Endothelial cell (in vitro differentiated cells): ENCODE measurements at regions not wholly inside any gene's neighbourhood (a gene's known extent, or its start where the extent isn't known, plus 50 kb on each side); places are given as distances from the start of the nearest gene placed in this dataset.

Experiments
- DNase-seq: peaks from one replicate; pipeline ENCODE4 v3.0.0; 2021; ENCODE audit warnings: low spot score
- H3K27ac Mint-ChIP-seq: one replicate; pipeline ENCODE4 v1.8.0; 2021; ENCODE audit warnings: mixed read lengths, inconsistent platforms; ENCODE audit not compliant: unreplicated experiment
- H3K27me3 Mint-ChIP-seq: one replicate; pipeline ENCODE4 v1.8.0; 2021; ENCODE audit warnings: mild to moderate bottlenecking, moderate library complexity, mixed read lengths, inconsistent platforms; ENCODE audit not compliant: unreplicated experiment
- H3K36me3 Mint-ChIP-seq: one replicate; pipeline ENCODE4 v1.8.0; 2021; ENCODE audit warnings: mild to moderate bottlenecking, low read depth, mixed read lengths, inconsistent platforms; ENCODE audit not compliant: unreplicated experiment
- H3K4me1 Mint-ChIP-seq: one replicate; pipeline ENCODE4 v1.8.0; 2021; ENCODE audit warnings: mild to moderate bottlenecking, mixed read lengths, inconsistent platforms; ENCODE audit not compliant: unreplicated experiment
- H3K4me3 Mint-ChIP-seq: one replicate; pipeline ENCODE4 v1.8.0; 2021; ENCODE audit warnings: mild to moderate bottlenecking, mixed read lengths, inconsistent platforms; ENCODE audit not compliant: unreplicated experiment
- H3K9me3 Mint-ChIP-seq: one replicate; pipeline ENCODE4 v1.8.0; 2021; ENCODE audit warnings: mixed read lengths, inconsistent platforms; ENCODE audit not compliant: unreplicated experiment
- CTCF ChIP-seq: fragments of 200-600 bp; sonication (generic); IDR thresholded peaks from one replicate; pipeline ENCODE4 v1.5.0; 2021; ENCODE audit warnings: antibody characterized with exemption; ENCODE audit not compliant: unreplicated experiment

DNA sequence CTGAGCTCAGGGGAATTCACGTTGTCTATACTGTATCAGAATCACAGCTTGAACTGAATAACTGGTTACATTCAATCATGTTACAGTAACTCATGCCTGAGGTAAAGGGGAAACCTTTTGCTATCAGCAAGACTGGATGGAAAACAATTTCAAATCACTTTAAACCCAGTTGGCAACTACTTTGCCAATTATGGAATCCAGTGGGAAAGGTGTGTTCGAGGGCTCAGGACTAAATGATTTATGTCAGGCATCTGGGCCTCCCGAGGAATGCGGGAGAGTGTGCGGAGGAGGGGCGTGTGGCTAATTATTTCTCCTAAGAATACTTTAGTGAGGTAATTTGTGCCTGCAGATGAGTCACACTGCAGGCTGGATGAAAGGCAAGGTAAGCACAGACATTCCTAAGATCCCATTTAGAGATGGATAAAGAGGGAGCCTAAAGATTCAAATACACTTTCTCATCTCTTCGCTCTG is 100.1 kb downstream of the HRH4 start:
- H3K27ac Mint-ChIP-seq = no peak overlapping the region
- H3K4me3 Mint-ChIP-seq = no peak overlapping the region
- TF ChIP-seq CTCF = no peak
- DNase-seq = no peak
- H3K9me3 Mint-ChIP-seq = no peaks in the 10 kb centered on the region
- H3K4me1 Mint-ChIP-seq = peaks cover 3% of the 10 kb centered on the region
- no peaks in the 10 kb centered on the region for H3K36me3 Mint-ChIP-seq
- no peaks in the 10 kb centered on the region for H3K27me3 Mint-ChIP-seq

- DNase-seq = no peak
- Mint-ChIP-seq H3K4me1 (peaks cover 3% of the 10 kb centered on the region), H3K4me3 (no peak overlapping the region), H3K27me3 (no peaks in the 10 kb centered on the region), H3K9me3 (no peaks in the 10 kb centered on the region), H3K27ac (no peak overlapping the region), H3K36me3 (no peaks in the 10 kb centered on the region)
- no peak for TF ChIP-seq CTCF
These were observed 101.0 kb downstream of the HRH4 start for GRCh38 chr18:24561369-24561965.

DNA sequence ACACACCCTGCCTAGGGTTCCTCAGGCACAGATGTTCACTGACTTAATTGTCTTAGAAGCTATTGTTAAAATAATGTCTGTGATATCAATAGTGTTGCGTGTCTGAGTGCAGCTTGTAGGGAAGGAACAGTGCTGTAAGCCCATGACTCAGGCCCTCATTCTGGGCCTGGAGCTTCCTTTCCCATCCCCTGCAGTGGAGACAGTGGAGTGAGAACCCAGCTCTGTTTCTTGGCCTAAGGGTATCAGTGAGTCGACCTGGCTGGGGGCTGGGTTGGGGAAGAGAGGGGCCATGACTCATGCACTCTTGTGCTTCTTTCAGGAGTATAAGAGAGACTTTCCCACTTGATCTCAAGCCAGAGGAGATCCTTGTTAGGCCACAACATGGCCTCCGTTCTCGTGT is 106.8 kb downstream of the HRH4 start:
- no peak for DNase-seq
- Mint-ChIP-seq H3K9me3 (no peaks in the 10 kb centered on the region), H3K27ac (no peak overlapping the region), H3K4me1 (no peaks in the 10 kb centered on the region), H3K27me3 (peaks cover 3% of the 10 kb centered on the region), H3K36me3 (no peaks in the 10 kb centered on the region), H3K4me3 (no peak overlapping the region)
- no peak for TF ChIP-seq CTCF

- H3K4me3 Mint-ChIP-seq = no peak overlapping the region
- DNase-seq = no peak
- H3K27me3 Mint-ChIP-seq = peaks cover 3% of the 10 kb centered on the region
These were observed 110.3 kb downstream of the HRH4 start for GRCh38 chr18:24570716-24571115.

DNA sequence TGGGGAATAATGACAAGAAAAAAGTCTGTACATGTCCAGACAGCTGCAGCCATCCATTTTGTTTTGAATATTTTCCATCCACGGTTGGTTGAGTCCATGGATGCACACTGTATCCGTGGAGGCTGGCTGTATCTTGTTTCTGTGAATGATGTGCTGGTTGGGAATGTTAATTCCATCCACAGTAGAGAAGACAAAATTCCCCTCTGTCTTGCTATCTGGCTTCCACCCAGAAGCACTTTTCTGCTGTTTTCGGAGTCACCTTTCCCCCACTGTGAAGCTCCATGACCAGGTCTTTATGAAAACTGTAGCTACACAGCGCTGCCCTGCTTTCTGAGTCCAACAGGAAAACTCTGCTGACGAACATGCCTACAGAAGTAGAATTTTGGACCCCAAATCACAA is 122.3 kb downstream of the HRH4 start:
- no peak overlapping the region for H3K4me3 Mint-ChIP-seq
- no peaks in the 10 kb centered on the region for H3K9me3 Mint-ChIP-seq
- DNase-seq = no peak
- H3K4me1 Mint-ChIP-seq = no peaks in the 10 kb centered on the region
- no peak for TF ChIP-seq CTCF
- no peaks in the 10 kb centered on the region for H3K27me3 Mint-ChIP-seq
- no peak overlapping the region for H3K27ac Mint-ChIP-seq
- H3K36me3 Mint-ChIP-seq = no peaks in the 10 kb centered on the region

More at GRCh38 chr18:24570716-24571115, 110.3 kb downstream of the HRH4 start:
- Mint-ChIP-seq H3K4me1 (no peaks in the 10 kb centered on the region), H3K36me3 (no peaks in the 10 kb centered on the region), H3K9me3 (no peaks in the 10 kb centered on the region), H3K27ac (no peak overlapping the region)
- TF ChIP-seq CTCF = no peak
